HG02623 (cell line): ENCODE measurements at regions not wholly inside any gene's neighbourhood (a gene's known extent, or its start where the extent isn't known, plus 50 kb on each side); places are given as distances from the start of the nearest gene placed in this dataset.
"Not testable (repeated sequence)": the region's sequence is repeated elsewhere in the genome, so short reads cannot be mapped to it uniquely, and the experiment has no call there.

Experiments used
- ATAC-seq: cut with Tn5 transposase; IDR thresholded peaks from one replicate; pipeline ENCODE4 v1.9.1; 2021; ENCODE audit warnings: moderate library complexity; ENCODE audit not compliant: unreplicated experiment

DNA sequence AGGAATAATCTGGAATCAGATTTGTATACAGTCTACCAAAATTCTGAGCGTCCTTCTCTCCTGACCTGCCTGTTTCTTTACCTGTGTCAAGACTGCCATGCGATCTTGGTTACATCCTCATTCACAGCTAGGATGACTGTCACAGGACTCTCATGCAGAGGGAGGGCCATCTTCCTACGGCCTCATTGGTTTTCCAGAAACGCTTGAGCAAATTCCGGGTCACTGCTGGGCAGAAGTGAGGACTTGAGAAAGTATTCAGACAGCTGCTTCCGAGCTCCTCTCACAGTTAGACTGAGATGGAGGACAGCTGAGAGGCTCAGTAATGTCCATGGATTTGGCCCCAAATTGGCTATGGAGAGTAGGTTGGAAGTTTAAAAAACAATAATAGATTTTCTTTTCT lies 94.2 kb downstream of the TFAP2C start:
- ATAC-seq = no peak

DNA sequence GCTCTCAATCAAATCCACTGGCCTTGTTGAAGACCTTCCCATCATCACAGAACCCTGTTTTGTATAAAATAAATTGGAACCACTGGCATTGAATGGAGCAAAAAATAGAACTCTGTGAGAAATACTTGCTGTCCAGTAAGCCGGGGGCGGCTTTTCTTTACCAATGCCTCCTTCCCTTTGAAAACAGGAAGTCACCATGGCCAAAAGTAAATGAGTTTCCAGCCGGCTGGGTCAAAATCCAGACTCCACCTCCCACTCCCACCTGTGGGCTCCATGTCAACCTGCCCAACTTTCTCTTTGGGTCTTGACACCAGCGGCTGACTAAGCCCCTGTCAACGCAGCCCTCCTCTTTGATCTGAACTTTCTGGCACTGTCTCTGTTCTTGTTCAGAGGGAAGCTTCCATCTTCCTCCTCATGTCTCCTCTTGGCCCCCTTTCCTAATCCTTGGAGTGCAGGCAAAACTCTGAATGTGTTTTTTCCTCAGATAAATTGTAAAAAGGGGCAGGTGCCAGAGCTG lies 95.2 kb downstream of the TFAP2C start:
- no peak for ATAC-seq

DNA sequence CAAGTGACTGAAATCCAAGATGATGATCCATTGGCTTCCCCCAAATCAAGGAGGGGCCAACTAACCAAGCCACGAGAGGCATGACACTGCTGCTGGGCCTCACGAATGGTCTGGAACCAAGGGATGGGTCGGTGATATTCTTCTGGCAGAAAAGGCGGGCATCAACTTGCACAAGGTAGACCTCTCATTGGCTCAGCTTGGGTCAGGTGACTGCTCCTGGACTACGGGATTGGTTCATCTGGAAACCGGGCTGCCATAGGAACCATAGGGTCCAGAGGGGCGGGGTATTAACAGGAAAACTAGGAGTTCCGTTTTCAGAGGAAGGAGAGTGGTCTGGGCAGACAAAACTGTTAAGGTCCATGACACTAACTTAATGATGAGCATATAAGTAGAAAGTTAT lies 100.9 kb downstream of the TFAP2C start:
- no peak for ATAC-seq

DNA sequence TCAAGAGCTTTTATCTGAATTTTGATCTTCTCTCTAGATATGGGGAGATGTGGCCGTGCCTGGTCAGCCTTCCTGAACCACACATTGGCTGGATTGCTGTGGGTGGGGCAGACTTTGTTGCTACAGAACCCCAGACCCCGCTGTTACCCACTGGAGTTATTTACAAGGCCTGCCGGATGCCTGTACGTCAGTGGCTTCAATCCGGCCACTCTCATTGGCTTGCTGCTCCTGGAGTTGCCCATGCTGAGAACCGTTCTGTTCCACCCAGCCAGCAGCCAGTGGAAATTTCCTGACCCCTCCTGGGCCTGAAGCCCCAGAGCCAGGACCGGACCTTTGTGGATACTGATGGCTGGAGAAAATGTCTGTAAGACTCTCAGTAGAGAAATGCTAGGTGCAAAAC lies 101.9 kb downstream of the TFAP2C start:
- ATAC-seq = no peak

DNA sequence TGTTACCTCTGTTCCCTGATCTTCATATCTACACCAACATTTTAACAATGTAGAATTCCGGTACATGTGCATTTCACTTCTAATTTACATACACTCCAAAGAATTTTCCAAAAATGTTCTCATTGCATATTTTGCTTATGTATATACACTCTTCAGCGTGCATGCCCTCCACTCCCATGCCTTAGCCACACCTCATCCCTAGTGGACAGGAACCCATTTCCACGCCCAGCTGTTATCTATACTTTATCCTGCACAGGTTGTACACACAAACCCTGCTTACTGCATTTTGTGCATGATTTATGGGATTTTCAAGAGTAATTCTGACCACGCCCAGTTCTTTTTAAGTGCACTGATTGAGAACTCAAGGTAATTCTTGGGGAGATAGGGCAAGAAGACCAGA lies 102.4 kb downstream of the TFAP2C start:
- no peak for ATAC-seq

DNA sequence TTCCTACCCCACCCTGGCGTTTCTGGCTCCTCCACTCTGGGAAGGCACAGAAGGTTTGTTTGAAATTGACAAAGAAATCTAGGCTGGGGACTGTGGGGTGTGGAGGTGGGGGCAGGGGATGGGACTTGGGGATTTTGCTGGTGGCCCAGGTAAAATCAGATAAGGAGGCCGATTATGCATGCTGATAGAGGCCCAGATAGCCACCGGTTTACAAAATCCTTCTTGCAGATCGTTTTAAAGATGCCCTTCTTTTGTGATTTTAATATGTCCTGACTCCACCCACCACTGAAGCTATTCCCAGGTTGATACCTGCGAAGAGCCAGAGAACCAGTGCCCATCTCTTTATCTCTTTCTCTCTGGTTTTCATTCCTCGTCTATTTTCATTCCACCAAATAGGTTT lies 104.9 kb downstream of the TFAP2C start:
- no peak for ATAC-seq

DNA sequence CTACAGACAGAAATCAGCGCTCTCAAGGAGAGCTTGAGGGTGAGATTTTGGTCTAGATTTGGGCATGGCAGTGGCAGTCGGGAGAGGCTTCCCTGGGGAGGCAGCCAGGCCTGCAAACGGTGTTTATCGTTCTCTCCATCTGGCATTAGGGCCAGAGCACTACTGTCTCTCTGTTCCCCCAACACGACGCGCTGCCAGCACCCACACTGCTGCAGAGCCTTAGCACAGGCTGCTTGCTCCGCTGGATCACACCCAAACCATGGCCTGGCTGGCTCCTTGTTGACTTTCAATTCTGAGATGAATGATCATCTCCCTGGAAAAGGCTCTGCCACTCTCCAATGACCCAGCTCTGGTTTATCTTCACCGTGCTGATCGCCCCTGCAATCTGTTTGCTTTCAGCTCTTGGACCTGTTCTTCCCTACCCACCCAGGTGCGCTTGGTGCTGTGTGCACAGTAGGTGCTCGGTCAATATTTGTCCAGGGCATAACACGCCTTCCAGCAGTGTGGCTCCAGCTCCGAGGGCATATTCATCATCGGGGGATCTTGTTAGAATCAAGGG lies 106.1 kb downstream of the TFAP2C start:
- ATAC-seq = no peak

DNA sequence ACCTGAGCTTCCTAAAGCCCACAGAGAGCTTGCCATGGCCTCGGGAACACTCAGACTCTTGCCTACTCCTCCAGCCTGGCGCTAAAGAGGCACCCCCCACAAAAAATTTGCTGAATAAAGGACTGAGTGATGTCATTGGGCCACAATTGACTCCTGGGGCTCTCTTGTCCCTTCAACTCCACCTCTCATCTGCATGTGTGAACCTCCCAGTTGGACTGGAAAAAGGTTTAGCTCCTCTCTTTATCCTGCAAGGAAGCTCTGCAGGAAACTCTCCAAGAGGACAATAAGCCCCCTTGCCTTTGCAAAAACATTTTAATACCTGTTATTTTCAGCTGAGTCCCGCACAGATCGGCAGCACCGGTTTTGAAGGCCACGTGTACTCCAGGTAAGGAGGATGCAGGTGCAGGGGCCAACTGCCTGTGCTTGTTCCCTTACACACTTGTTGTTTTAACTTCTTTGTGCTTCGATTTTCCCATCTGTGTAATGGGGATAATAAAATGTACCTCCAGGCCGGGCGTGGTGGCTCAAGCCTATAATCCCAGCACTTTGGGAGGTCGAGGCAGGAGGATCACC lies 107.3 kb downstream of the TFAP2C start:
- no peak for ATAC-seq

DNA sequence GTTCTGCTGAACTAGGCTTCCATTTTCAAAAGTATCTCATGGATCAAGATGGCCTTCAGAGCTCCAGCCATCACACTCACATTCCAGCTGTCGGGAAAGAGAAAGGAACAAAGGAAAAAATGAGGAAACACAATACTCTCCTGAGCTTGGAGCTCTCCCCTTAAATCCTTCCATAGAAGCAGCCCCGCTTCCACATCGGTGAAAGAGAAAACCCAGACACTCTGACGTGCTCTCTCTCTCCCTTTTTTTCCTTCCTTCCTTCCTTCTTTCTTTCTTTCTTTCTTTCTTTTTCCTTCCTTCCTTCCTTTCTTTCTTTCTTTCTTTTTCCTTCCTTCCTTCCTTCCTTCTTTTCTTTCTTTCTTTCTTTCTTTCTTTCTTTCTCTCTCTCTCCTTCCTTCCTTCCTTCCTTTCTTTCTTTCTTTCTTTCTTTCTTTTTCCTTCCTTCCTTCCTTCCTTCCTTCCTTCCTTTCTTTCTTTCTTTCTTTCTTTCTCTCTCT lies 115.3 kb downstream of the TFAP2C start:
- ATAC-seq = not testable (repeated sequence)

DNA sequence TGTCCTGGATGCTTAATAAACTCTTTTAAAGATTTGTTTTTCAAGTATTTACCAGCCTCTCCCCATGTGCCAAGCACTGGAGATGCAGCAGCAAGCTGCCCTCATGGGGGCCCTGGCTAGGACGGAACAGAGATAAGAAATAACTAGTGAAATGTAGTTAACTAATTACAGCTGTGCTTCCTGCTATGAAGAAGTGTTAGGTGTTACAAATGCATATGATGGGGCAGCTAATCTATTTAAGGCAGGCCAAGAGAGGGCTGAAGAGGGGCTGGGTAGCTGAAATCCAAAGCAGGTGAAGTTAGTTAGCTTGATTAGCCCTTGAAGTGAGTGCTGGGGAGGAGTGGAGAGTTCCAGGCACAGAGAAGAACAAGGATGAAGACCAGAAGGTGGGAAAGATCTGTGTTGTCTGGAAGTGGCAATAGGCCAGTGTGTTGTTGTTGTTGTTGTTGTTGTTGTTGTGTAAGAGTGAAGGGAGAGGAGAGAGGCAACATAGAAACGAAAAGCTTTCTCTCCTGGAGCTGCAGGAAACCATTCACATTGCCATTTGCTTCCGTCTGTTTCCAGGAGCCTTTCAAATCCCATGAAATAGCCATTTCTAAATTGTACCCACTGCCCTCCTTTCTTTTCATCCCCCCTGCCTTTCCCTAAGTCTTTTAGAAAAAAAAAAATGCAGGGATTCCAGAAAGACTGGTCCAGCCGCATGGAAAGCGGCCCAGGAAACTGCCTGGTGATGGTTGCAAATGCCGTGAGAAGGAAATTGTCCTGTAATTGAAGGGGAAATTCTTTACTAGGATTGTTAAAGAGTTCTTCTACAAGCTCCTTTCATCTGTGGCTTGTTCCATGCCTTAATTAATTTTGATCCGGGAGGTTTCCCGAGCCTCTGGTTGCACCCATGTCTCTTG lies 119.6 kb downstream of the TFAP2C start:
- no peak for ATAC-seq

DNA sequence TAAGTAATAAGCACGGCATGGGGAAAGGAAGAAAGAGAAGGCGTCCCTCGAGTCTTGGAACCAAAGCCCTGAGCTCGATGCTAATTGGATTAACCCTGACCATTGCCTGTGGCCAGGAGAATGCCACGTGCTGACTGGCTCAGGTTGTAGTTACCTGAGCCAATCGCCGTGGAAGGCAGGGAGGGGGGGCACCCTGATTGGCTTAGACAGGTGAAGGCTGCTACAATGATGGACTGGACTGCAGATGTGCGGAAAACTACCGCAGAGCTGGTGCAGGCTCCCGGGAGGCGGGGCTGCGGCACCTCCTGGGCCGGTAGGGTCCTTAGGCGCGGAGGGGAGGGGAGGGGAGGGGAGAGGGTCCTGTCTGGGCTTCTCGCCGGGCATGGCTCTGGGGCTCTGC lies 121.3 kb downstream of the TFAP2C start:
- no peak for ATAC-seq

DNA sequence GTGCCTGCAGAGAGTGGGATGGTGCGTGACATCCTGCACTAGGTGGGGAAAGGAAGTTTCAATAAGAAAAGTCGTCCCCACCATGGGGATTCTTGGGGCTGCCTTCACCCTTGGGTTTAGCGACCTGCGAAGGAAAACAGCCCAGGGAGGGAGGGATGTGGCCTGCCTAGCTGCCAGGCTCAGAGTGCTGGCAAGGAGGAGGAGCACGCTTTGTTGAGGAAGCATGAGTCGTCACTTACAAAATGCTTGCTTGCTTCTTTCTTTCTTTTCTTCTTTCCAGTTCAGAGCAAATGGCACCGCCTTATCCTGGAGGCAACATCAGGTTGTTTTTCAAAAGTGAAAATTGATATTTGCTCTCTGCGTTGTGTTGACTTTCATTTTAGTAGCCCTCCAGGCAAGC lies 123.2 kb downstream of the TFAP2C start:
- ATAC-seq = no peak

DNA sequence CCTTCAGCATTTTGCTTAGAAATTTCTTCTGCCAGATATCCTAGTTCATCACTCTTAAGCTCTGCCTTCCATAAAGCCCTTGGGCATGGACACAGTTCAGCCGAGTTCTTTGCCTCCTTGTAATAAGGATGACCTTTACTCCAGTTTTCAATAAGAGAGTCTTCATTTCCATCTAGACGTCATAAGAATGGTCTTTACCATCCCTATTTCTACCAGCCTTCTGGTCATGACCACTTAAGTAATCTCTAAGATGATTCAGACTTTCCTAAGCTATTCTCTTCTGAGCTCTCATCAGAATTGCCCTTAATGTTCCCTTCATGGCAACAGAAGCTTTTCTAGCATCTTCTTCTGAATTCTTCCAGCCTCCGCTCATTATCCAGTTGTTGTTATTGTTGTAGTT lies 126.1 kb downstream of the TFAP2C start:
- ATAC-seq = no peak

DNA sequence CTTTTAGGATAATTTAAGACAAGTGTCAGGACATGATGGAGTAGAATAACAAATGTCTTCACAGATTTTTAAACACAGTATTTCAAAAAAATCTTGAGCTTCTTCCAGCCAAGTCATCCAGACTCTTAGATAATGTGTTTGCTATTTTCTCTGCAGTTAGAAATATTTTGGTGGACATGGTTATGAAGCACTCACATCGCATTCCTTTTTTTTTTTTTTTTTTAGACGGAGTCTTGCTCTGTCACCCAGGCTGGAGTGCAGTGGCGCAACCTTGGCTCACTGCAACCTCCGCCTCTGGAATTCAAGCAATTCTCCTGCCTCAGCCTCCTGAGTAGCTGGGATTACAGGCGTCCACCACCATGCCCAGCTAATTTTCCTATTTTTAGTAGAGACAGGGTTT lies 127.6 kb downstream of the TFAP2C start:
- not testable (repeated sequence) for ATAC-seq

DNA sequence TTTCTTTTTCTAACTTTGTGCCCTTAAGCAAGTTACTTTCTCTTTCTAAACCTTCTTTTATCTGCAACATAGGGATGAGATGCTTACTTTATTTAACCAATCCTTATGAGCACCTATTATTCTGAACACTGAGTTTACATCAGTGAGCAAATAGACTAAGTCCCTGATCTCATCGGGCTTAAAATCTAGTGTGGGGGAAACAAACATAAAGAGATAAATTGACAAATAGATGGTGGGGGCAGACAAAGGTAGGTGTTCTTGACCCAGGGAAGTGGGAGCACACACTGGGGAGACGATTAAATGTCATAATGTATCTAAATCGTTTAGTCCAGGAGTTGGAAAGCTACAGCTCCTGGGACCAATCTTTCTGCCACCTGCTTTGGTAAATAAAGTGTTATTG lies 129.6 kb downstream of the TFAP2C start:
- no peak for ATAC-seq

DNA sequence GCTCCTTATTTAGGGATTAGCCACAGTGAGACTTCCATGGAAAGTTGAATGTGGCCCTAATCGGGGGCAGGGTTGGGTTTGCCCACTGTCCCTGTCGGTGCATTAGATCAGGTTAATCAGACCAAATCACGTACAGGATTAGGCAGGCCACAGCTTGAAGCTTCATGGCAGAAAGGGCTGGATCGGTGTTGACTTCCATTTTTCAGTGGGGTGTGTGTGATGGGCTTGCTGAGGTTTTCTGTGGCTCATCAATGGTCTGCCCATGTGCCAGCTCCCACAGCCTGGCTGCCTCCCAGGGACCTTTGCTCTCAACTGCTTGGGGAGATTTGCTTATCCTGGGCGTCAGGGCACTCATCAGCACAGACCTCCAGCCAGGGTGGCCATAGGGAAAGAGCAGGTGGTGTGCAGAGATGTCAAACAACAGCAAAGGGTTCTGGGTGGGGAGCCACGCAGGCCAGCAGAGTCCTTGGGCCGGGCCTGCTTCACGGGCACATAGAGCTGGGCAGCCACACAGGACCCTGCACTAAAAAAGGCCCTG lies 130.7 kb downstream of the TFAP2C start:
- ATAC-seq = no peak

DNA sequence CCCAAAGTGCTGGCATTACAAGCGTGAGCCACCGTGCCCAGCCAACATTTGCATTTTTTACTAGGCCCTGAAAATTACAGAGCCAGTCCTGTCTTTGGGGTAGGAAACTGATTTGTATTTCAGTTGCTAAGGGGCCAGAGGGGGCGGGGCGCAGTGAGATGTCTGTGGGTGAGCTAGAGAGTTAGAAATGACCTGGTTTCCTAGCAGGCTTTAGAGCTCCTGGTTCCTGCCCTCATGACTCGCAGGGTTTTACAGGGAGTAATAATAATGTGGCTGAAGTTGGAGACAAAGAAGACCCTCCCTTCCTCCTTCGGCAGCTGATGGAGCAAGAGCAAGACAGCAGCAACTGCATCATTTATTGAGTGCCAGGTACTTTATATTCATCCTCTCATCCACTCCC lies 131.5 kb downstream of the TFAP2C start:
- ATAC-seq = no peak

DNA sequence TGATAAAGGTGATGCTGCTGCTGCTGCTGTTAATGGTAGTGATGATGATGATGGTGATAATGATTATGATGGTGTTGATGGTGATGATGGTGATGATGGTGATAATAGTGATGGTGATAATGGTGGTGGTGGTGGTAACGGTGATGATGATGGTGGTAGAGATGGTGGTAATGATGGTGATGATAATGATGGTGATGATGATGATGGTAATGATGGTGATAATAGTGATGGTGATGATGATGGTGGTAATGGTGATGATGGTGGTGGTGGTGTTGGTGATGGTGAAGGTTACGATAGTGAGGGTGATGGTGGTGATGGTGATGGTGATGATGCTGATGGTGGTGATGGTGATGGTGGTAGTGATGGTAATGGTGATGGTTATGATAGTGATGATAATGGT lies 132.3 kb downstream of the TFAP2C start:
- ATAC-seq = no peak

DNA sequence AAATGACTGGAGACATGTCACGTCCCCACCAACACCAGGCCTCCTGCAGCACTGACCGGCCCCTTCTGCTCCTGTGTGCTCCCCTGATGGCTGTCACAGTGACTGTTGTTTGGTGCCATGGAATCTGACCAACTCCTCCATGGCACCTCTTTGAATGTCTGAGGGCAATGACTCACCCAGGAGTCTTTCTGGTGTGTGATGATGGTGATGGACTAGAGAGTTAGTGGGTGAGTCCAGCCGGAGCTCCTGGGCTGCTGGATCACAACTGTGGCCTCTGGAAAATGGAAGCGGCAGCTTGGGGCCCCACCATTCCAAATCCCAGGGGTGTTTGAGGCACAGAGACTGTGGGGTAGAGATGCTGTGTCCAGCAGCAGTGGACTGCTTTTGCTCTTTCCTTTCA lies 133.3 kb downstream of the TFAP2C start:
- ATAC-seq = no peak

DNA sequence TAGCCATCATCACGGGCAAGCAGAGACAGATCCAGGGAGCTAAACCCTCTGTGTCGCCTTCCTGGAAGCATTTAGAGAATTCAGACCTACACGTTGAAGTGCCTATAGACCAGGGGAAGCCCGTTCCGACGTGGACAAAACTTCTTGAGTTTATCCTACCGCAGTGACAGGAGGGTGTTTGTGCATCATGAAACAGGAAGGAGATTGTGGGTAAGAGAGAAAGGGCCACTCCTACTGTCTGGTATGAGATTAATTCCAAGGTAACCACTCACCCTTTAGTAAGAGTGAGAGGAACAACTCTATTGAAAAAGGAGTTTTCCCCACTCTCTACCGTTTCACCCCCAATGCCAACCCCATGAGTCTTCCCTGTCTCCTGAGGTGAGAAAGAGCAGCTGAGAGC lies 133.7 kb downstream of the TFAP2C start:
- ATAC-seq = no peak

DNA sequence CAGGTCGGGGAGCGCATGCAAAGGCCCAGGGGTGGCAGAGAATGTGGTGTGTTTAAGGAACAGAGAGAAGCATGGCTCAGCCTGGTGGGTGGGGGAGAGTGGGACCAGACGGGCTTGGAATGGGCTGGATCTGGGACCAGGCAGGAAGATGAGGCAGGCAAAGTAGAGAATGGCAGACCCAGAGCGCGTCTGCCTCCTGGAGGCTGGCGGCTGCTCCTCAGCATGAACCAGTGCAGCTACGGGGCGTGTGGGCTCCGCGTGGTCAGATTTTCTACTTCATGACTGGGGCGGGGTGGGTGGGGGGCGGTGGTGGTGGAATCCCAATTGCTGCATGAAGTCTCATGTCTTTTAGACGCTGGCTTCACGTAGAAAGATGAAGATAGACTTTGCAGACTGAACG lies 135.6 kb downstream of the TFAP2C start:
- no peak for ATAC-seq
